ENCODE measurements at regions not wholly inside any gene's neighbourhood (a gene's known extent, or its start where the extent isn't known, plus 50 kb on each side); places are given as distances from the start of the nearest gene placed in this dataset.

GRCh38 chr10:128576336-128576735 is 450.1 kb upstream of the MKI67 start:
- no peaks in the 10 kb centered on the region for H4K20me1 ChIP-seq (ENCODE audit: insufficient read depth, low read length)
- H3K4me3 ChIP-seq (ENCODE audit: low read depth in 1 of 2, low read length in 2 of 2), result no peak overlapping the region
- ATAC-seq (ENCODE audit: insufficient read depth, low read depth) (no peak), DNase-seq (no peak)
- H3K79me2 ChIP-seq (ENCODE audit: insufficient read depth, low read length), result no peaks in the 10 kb centered on the region
- H2AFZ ChIP-seq (ENCODE audit: low read depth, low read length), result no peak overlapping the region
- no peaks in the 10 kb centered on the region for H3K36me3 ChIP-seq (ENCODE audit: insufficient read depth, low read length)
- H3K9me3 ChIP-seq (ENCODE audit: insufficient read depth, low read length, severe bottlenecking), result no peaks in the 10 kb centered on the region
- H3K4me1 ChIP-seq (ENCODE audit: insufficient read depth, low read length), result no peaks in the 10 kb centered on the region
- H3K9ac ChIP-seq (ENCODE audit: low read depth, low read length), result no peak overlapping the region
- TF ChIP-seq, protein P1, sequence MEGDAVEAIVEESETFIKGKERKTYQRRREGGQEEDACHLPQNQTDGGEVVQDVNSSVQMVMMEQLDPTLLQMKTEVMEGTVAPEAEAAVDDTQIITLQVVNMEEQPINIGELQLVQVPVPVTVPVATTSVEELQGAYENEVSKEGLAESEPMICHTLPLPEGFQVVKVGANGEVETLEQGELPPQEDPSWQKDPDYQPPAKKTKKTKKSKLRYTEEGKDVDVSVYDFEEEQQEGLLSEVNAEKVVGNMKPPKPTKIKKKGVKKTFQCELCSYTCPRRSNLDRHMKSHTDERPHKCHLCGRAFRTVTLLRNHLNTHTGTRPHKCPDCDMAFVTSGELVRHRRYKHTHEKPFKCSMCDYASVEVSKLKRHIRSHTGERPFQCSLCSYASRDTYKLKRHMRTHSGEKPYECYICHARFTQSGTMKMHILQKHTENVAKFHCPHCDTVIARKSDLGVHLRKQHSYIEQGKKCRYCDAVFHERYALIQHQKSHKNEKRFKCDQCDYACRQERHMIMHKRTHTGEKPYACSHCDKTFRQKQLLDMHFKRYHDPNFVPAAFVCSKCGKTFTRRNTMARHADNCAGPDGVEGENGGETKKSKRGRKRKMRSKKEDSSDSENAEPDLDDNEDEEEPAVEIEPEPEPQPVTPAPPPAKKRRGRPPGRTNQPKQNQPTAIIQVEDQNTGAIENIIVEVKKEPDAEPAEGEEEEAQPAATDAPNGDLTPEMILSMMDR (IDR thresholded peaks at IDR 0.05; ENCODE audit: borderline replicate concordance, extremely low read depth, low read length, poor library complexity, severe bottlenecking), result no peak
- no peak for TF ChIP-seq EZH2 (IDR thresholded peaks at IDR 0.05; ENCODE audit: borderline replicate concordance, low read depth, low read length, severe bottlenecking)
- H3K27ac ChIP-seq (ENCODE audit: low read length), result no peak overlapping the region
- H3K4me2 ChIP-seq (ENCODE audit: insufficient read depth, low read length), result no peak overlapping the region
- H3K27me3 ChIP-seq (ENCODE audit: insufficient read depth, low read length, poor library complexity), result peaks cover 27% of the 10 kb centered on the region

- Histone ChIP-seq H3K79me2 (ENCODE audit: insufficient read depth, low read length) (no peaks in the 10 kb centered on the region), H2AFZ (ENCODE audit: low read depth, low read length) (no peak overlapping the region), H3K36me3 (ENCODE audit: insufficient read depth, low read length) (no peaks in the 10 kb centered on the region), H4K20me1 (ENCODE audit: insufficient read depth, low read length) (no peaks in the 10 kb centered on the region), H3K9ac (ENCODE audit: low read depth, low read length) (no peak overlapping the region), H3K4me3 (ENCODE audit: low read depth in 1 of 2, low read length in 2 of 2) (no peak overlapping the region), H3K4me2 (ENCODE audit: insufficient read depth, low read length) (no peak overlapping the region), H3K27me3 (ENCODE audit: insufficient read depth, low read length, poor library complexity) (peaks cover 27% of the 10 kb centered on the region), H3K4me1 (ENCODE audit: insufficient read depth, low read length) (no peaks in the 10 kb centered on the region), H3K9me3 (ENCODE audit: insufficient read depth, low read length, severe bottlenecking) (no peaks in the 10 kb centered on the region), H3K27ac (ENCODE audit: low read length) (no peak overlapping the region)
- DNase-seq (no peak), ATAC-seq (ENCODE audit: insufficient read depth, low read depth) (no peak)
- TF ChIP-seq EZH2 (IDR thresholded peaks at IDR 0.05; ENCODE audit: borderline replicate concordance, low read depth, low read length, severe bottlenecking), result no peak
- TF ChIP-seq, protein P1 (IDR thresholded peaks at IDR 0.05; ENCODE audit: borderline replicate concordance, extremely low read depth, low read length, poor library complexity, severe bottlenecking), result no peak
Observed at GRCh38 chr10:128576943-128577670, 450.9 kb upstream of the MKI67 start.

DNA sequence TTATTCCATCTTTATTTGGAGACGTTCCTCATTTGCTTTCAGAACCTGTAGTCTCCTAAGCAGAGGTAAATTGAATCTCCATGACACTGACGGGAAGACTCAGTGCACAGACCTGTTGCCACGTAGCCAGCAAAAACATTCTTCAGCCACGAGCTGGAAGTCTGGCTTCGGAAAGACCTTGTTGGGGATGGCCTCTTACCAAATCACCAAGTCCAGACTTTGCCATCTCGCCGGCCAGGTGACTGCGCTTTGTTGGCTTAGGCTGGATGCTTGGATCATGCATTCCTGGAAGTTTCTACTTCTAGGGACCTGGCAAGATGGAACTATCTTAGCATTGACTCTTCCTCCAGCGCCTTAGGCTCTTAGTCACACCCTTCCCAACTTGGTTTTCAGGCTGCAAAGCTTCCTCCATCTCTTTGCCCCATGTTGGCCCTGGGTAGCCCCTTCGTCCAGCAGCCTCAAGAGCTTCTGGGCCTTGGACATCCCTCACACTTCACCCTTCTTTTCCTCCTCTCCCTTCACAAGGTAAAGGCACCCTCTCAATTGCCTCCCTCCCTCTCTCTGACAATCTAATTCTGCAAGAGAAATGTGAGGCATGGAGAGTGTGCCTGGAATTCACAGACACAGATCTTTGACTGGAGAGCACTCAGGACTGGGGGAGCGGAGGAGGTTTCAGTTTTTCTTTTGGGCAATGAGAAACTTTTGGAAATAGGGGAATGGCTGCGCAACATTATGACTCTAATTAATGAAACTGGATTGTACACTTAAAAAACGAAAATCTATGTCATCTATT is 451.9 kb upstream of the MKI67 start:
- Histone ChIP-seq H3K9ac (ENCODE audit: low read depth, low read length) (no peak overlapping the region), H3K4me1 (ENCODE audit: insufficient read depth, low read length) (no peaks in the 10 kb centered on the region), H3K79me2 (ENCODE audit: insufficient read depth, low read length) (no peaks in the 10 kb centered on the region), H3K4me3 (ENCODE audit: low read depth in 1 of 2, low read length in 2 of 2) (no peak overlapping the region), H3K9me3 (ENCODE audit: insufficient read depth, low read length, severe bottlenecking) (no peaks in the 10 kb centered on the region), H3K36me3 (ENCODE audit: insufficient read depth, low read length) (no peaks in the 10 kb centered on the region), H4K20me1 (ENCODE audit: insufficient read depth, low read length) (no peaks in the 10 kb centered on the region), H3K27ac (ENCODE audit: low read length) (no peak overlapping the region), H3K27me3 (ENCODE audit: insufficient read depth, low read length, poor library complexity) (peaks cover 21% of the 10 kb centered on the region), H2AFZ (ENCODE audit: low read depth, low read length) (no peak overlapping the region), H3K4me2 (ENCODE audit: insufficient read depth, low read length) (no peak overlapping the region)
- ATAC-seq (ENCODE audit: insufficient read depth, low read depth), result no peak
- DNase-seq, result no peak
- TF ChIP-seq EZH2 (IDR thresholded peaks at IDR 0.05; ENCODE audit: borderline replicate concordance, low read depth, low read length, severe bottlenecking), result no peak
- TF ChIP-seq, protein P1 (IDR thresholded peaks at IDR 0.05; ENCODE audit: borderline replicate concordance, extremely low read depth, low read length, poor library complexity, severe bottlenecking), result no peak
